Caco-2 (cell line): ENCODE measurements at regions not wholly inside any gene's neighbourhood (a gene's known extent, or its start where the extent isn't known, plus 50 kb on each side); places are given as distances from the start of the nearest gene placed in this dataset.
"Not testable (repeated sequence)": the region's sequence is repeated elsewhere in the genome, so short reads cannot be mapped to it uniquely, and the experiment has no call there.

Experiments used
- BruUV-seq: library from RNA; stranded (reverse); fragments of 400-500 nt; replicated peaks from 2 replicates; lab custom pipeline; 2021; lab: Mats Ljungman, UMichigan
- CTCF ChIA-PET: fragments of 300-600 bp; sonication (Branson Sonifier 250); formaldehyde crosslinking; loops from one replicate; lab custom pipeline; 2022; ENCODE audit warnings: antibody characterized with exemption; lab: Charles Lee
- POLR2A ChIA-PET: fragments of 300-600 bp; sonication (Branson Sonifier 250); formaldehyde crosslinking; loops from one replicate; lab custom pipeline; 2022; ENCODE audit warnings: antibody characterized with exemption; lab: Charles Lee
- DNase-seq, 2 experiments: peaks; one replicate each; pipeline versions ENCODE4 v3.0.0 to v3.0.0-alpha.2; 2020 to 2022
- H3K27me3 ChIP-seq: replicated peaks from 2 replicates; pipeline ENCODE4 v1.6.0; 2011; ENCODE audit warnings: low read length; ENCODE audit not compliant: control insufficient read depth, insufficient read depth
- H3K36me3 ChIP-seq: 2 replicates; pipeline ENCODE4 v1.5.1; 2011; ENCODE audit warnings: low read length; ENCODE audit not compliant: control insufficient read depth, insufficient read depth
- H3K4me1 ChIP-seq: fragments of 250-450 bp; sonication (Bioruptor Pico); 2 replicates; pipeline ENCODE4 v1.5.1; 2020; ENCODE audit warnings: mild to moderate bottlenecking
- H3K4me3 ChIP-seq: 2 replicates; pipeline ENCODE4 v1.5.1; 2011; ENCODE audit warnings: low read depth, mild to moderate bottlenecking, control low read depth, low read length
- H3K9me3 ChIP-seq: fragments of 250-450 bp; sonication (Bioruptor Pico); 2 replicates; pipeline ENCODE4 v1.5.1; 2020; ENCODE audit warnings: mild to moderate bottlenecking, moderate library complexity
- H3K27ac Mint-ChIP-seq: one replicate; pipeline ENCODE4 v1.8.0; 2022; ENCODE audit warnings: mixed read lengths; ENCODE audit not compliant: unreplicated experiment
- H3K27me3 Mint-ChIP-seq: one replicate; pipeline ENCODE4 v1.8.0; 2022; ENCODE audit warnings: mixed read lengths; ENCODE audit not compliant: insufficient read depth, unreplicated experiment
- H3K36me3 Mint-ChIP-seq: one replicate; pipeline ENCODE4 v1.8.0; 2022; ENCODE audit warnings: mild to moderate bottlenecking, mixed read lengths; ENCODE audit not compliant: insufficient read depth, unreplicated experiment
- H3K4me1 Mint-ChIP-seq: one replicate; pipeline ENCODE4 v1.8.0; 2022; ENCODE audit warnings: low read depth, mixed read lengths; ENCODE audit not compliant: unreplicated experiment
- H3K4me3 Mint-ChIP-seq: one replicate; pipeline ENCODE4 v1.8.0; 2022; ENCODE audit warnings: mild to moderate bottlenecking, moderate library complexity, mixed read lengths; ENCODE audit not compliant: unreplicated experiment
- H3K9me3 Mint-ChIP-seq: one replicate; pipeline ENCODE4 v1.8.0; 2022; ENCODE audit warnings: mixed read lengths; ENCODE audit not compliant: unreplicated experiment
- CTCF ChIP-seq, 2 experiments: fragments of 200-600 bp in 1 of 2; IDR thresholded peaks; 1 replicate in 1 of 2; 2 replicates in 1 of 2; pipeline versions ENCODE4 v1.5.1 to v1.8.0; 2011 to 2022; ENCODE audit warnings: antibody characterized with exemption in 1 of 2, control low read depth in 1 of 2, inconsistent platforms in 1 of 2, low read depth in 1 of 2, low read length in 1 of 2, mild to moderate bottlenecking in 1 of 2, moderate library complexity in 1 of 2; ENCODE audit not compliant: insufficient read depth in 1 of 2, severe bottlenecking in 1 of 2, unreplicated experiment in 1 of 2
- intact Hi-C: fragments of 100-400 bp; cut with micrococcal nuclease; formaldehyde crosslinking; loops from one replicate; pipeline ENCODE4 v1.10.0; 2022; ENCODE audit not compliant: unreplicated experiment

- ChIA-PET CTCF (no interaction called here), POLR2A (no interaction called here)
- no TSS peak for BruUV-seq
- H3K4me1 Mint-ChIP-seq = no peaks in the 10 kb centered on the region
- TF ChIP-seq CTCF (IDR thresholded peaks at IDR 0.05; ENCODE audit: insufficient read depth in 1 of 2, low read depth in 1 of 2, low read length in 1 of 2, severe bottlenecking in 1 of 2, unreplicated experiment in 1 of 2) = no peak
- no peak overlapping the region for H3K4me3 ChIP-seq
- H3K4me3 Mint-ChIP-seq = no peak overlapping the region
- intact Hi-C loops = no loop called here
- H3K4me1 ChIP-seq = no peaks in the 10 kb centered on the region
- no peaks in the 10 kb centered on the region for H3K27me3 Mint-ChIP-seq
- H3K36me3 ChIP-seq = no peaks in the 10 kb centered on the region
- DNase-seq = no peak
- H3K9me3 Mint-ChIP-seq = peaks cover 20% of the 10 kb centered on the region
- H3K9me3 ChIP-seq = no peaks in the 10 kb centered on the region
- H3K27ac Mint-ChIP-seq = no peak overlapping the region
- no peaks in the 10 kb centered on the region for H3K27me3 ChIP-seq
- H3K36me3 Mint-ChIP-seq = no peaks in the 10 kb centered on the region
Measured at GRCh38 chr17:70947215-70947614, 777.9 kb downstream of the KCNJ2 start.

- BruUV-seq = no TSS peak
- no peak for TF ChIP-seq CTCF (IDR thresholded peaks at IDR 0.05; ENCODE audit: insufficient read depth in 1 of 2, low read depth in 1 of 2, low read length in 1 of 2, severe bottlenecking in 1 of 2, unreplicated experiment in 1 of 2)
- Histone ChIP-seq H3K9me3 (no peaks in the 10 kb centered on the region), H3K27me3 (no peaks in the 10 kb centered on the region), H3K4me1 (no peaks in the 10 kb centered on the region), H3K36me3 (no peaks in the 10 kb centered on the region), H3K4me3 (no peak overlapping the region)
- no peak overlapping the region for H3K4me3 Mint-ChIP-seq
- H3K36me3 Mint-ChIP-seq = no peaks in the 10 kb centered on the region
- no peaks in the 10 kb centered on the region for H3K4me1 Mint-ChIP-seq
- CTCF ChIA-PET = no interaction called here
- H3K27me3 Mint-ChIP-seq = no peaks in the 10 kb centered on the region
- POLR2A ChIA-PET = no interaction called here
- no peak overlapping the region for H3K27ac Mint-ChIP-seq
- intact Hi-C loops = no loop called here
- peaks cover 20% of the 10 kb centered on the region for H3K9me3 Mint-ChIP-seq
- no peak for DNase-seq
Measured at GRCh38 chr17:70947636-70948565, 778.6 kb downstream of the KCNJ2 start.

GRCh38 chr17:70953140-70953539, 783.8 kb downstream of the KCNJ2 start:
- H3K27me3 ChIP-seq, intact Hi-C loops, POLR2A ChIA-PET, H3K9me3 ChIP-seq, H3K4me1 ChIP-seq, H3K27me3 Mint-ChIP-seq, BruUV-seq, H3K27ac Mint-ChIP-seq, DNase-seq, H3K4me3 ChIP-seq, H3K4me1 Mint-ChIP-seq, CTCF ChIA-PET, H3K36me3 ChIP-seq, H3K4me3 Mint-ChIP-seq, H3K36me3 Mint-ChIP-seq: not testable (repeated sequence)
- H3K9me3 Mint-ChIP-seq = peaks cover 20% of the 10 kb centered on the region
